Loucy (cell line): ENCODE measurements at regions not wholly inside any gene's neighbourhood (a gene's known extent, or its start where the extent isn't known, plus 50 kb on each side); places are given as distances from the start of the nearest gene placed in this dataset.

Experiments used
- H2AFZ ChIP-seq: fragments of 200-600 bp; sonication (generic); 2 replicates; pipeline ENCODE4 v1.6.0; 2016; ENCODE audit warnings: antibody characterized with exemption, mild to moderate bottlenecking, low read length, moderate library complexity
- H3F3A ChIP-seq: fragments of 200-600 bp; 2 replicates; pipeline ENCODE4 v1.6.0; 2016; ENCODE audit warnings: antibody characterized with exemption, low read depth, mild to moderate bottlenecking
- H3K27me3 ChIP-seq: fragments of 200-600 bp; sonication (generic); 2 replicates; pipeline ENCODE4 v1.6.1; 2014; ENCODE audit warnings: low read length, mild to moderate bottlenecking; ENCODE audit not compliant: insufficient read depth, poor library complexity, severe bottlenecking
- H3K36me3 ChIP-seq: fragments of 200-600 bp; sonication (generic); 2 replicates; pipeline ENCODE4 v1.6.1; 2016; ENCODE audit warnings: low read length; ENCODE audit not compliant: insufficient read depth
- H3K4me1 ChIP-seq: fragments of 200-600 bp; sonication (generic); 2 replicates; pipeline ENCODE4 v1.5.1; 2014; ENCODE audit warnings: low read length, mild to moderate bottlenecking; ENCODE audit not compliant: insufficient read depth, poor library complexity, severe bottlenecking
- H3K4me2 ChIP-seq: fragments of 200-600 bp; sonication (generic); 2 replicates; pipeline ENCODE4 v1.6.0; 2014; ENCODE audit warnings: antibody characterized with exemption, low read length, low read depth, mild to moderate bottlenecking; ENCODE audit not compliant: poor library complexity, severe bottlenecking
- H3K4me3 ChIP-seq: fragments of 200-600 bp; sonication (generic); 2 replicates; pipeline ENCODE4 v1.5.1; 2014; ENCODE audit warnings: low read length, mild to moderate bottlenecking, mixed read lengths; ENCODE audit not compliant: poor library complexity, severe bottlenecking
- H3K79me2 ChIP-seq: fragments of 200-600 bp; sonication (generic); 2 replicates; pipeline ENCODE4 v1.6.1; 2014; ENCODE audit warnings: low read length; ENCODE audit not compliant: insufficient read depth
- H3K9ac ChIP-seq: fragments of 200-600 bp; sonication (generic); 2 replicates; pipeline ENCODE4 v1.6.0; 2014; ENCODE audit warnings: mild to moderate bottlenecking, low read depth, low read length, moderate library complexity; ENCODE audit not compliant: poor library complexity, severe bottlenecking
- H3K9me2 ChIP-seq: fragments of 200-600 bp; sonication (generic); replicated peaks from 2 replicates; pipeline ENCODE4 v1.6.1; 2016; ENCODE audit warnings: low read depth, low read length, mixed read lengths
- H3K9me3 ChIP-seq: fragments of 200-600 bp; sonication (generic); 2 replicates; pipeline ENCODE4 v1.6.1; 2014; ENCODE audit warnings: mild to moderate bottlenecking, antibody characterized with exemption, low read length, low read depth; ENCODE audit not compliant: insufficient read depth
- H4K20me1 ChIP-seq: fragments of 200-600 bp; sonication (generic); 2 replicates; pipeline ENCODE4 v1.6.0; 2014; ENCODE audit warnings: antibody characterized with exemption, low read length, mild to moderate bottlenecking; ENCODE audit not compliant: insufficient read depth, poor library complexity, severe bottlenecking
- CTCF ChIP-seq: fragments of 200-600 bp; sonication (generic); conservative IDR thresholded peaks from 2 replicates; pipeline ENCODE4 v1.5.1; 2014; ENCODE audit warnings: mild to moderate bottlenecking, antibody characterized with exemption, low read length
- EZH2phosphoT487 ChIP-seq: fragments of 200-600 bp; IDR thresholded peaks from 2 replicates; pipeline ENCODE4 v1.6.1; 2018; ENCODE audit warnings: antibody characterized with exemption, mild to moderate bottlenecking, moderate library complexity, borderline replicate concordance

- Histone ChIP-seq H3F3A (0 out of 2 replicates have a peak, but pooled peaks cover 3% of the 10 kb centered on the region), H3K9me2 (no peaks in the 10 kb centered on the region), H3K27me3 (no peaks in the 10 kb centered on the region), H3K36me3 (no peaks in the 10 kb centered on the region), H3K79me2 (no peaks in the 10 kb centered on the region), H3K4me1 (peaks cover 70% of the 10 kb centered on the region), H2AFZ (peak overlapping the region; percentile 45; the same call in 1 of the 2 replicates), H3K4me2 (peak overlapping the region; percentile 36), H3K4me3 (no peak overlapping the region), H3K9ac (peak overlapping the region; percentile 9), H4K20me1 (no peaks in the 10 kb centered on the region), H3K9me3 (no peaks in the 10 kb centered on the region)
- TF ChIP-seq EZH2phosphoT487: no peak
- TF ChIP-seq CTCF: no peak
Observed at GRCh38 chr6:137815692-137816091, 51.4 kb upstream of the TNFAIP3 start.

- TF ChIP-seq EZH2phosphoT487 (no peak), CTCF (no peak)
- no peaks in the 10 kb centered on the region for H3K9me3 ChIP-seq
- H3K79me2 ChIP-seq: no peaks in the 10 kb centered on the region
- peak overlapping the region; percentile 36 for H3K4me2 ChIP-seq
- 0 out of 2 replicates have a peak, but pooled peaks cover 3% of the 10 kb centered on the region for H3F3A ChIP-seq
- H3K9me2 ChIP-seq: no peaks in the 10 kb centered on the region
- H3K4me3 ChIP-seq: peak overlapping the region; percentile 10
- H3K36me3 ChIP-seq: no peaks in the 10 kb centered on the region
- H2AFZ ChIP-seq: peak overlapping the region; percentile 45; the same call in 1 of the 2 replicates
- H3K4me1 ChIP-seq: peaks cover 70% of the 10 kb centered on the region
- no peaks in the 10 kb centered on the region for H3K27me3 ChIP-seq
- H4K20me1 ChIP-seq: no peaks in the 10 kb centered on the region
- H3K9ac ChIP-seq: peak overlapping the region; percentile 9
Observed at GRCh38 chr6:137816133-137816579, 50.9 kb upstream of the TNFAIP3 start.

- Histone ChIP-seq H2AFZ (peak overlapping the region; percentile 26; the same call in 1 of the 2 replicates), H3K4me1 (peaks cover 70% of the 10 kb centered on the region), H3K79me2 (no peaks in the 10 kb centered on the region)
Observed at GRCh38 chr6:137816688-137817618, 50.1 kb upstream of the TNFAIP3 start.

More at GRCh38 chr6:137816688-137817618, 50.1 kb upstream of the TNFAIP3 start:
- Histone ChIP-seq H3F3A (0 out of 2 replicates have a peak, but pooled peaks cover 3% of the 10 kb centered on the region), H3K9me2 (no peaks in the 10 kb centered on the region), H3K36me3 (no peaks in the 10 kb centered on the region), H4K20me1 (no peaks in the 10 kb centered on the region), H3K9ac (peak overlapping the region; percentile 9), H3K4me3 (peak overlapping the region; percentile 10), H3K4me2 (peak overlapping the region; percentile 36), H3K9me3 (no peaks in the 10 kb centered on the region), H3K27me3 (no peaks in the 10 kb centered on the region)
- TF ChIP-seq EZH2phosphoT487 (no peak), CTCF (no peak)
